ENCODE measurements at regions not wholly inside any gene's neighbourhood (a gene's known extent, or its start where the extent isn't known, plus 50 kb on each side); places are given as distances from the start of the nearest gene placed in this dataset.
A peak's percentile ranks its signal among the peaks of the same experiment; 100 is the strongest.
"Not testable (repeated sequence)": the region's sequence is repeated elsewhere in the genome, so short reads cannot be mapped to it uniquely, and the experiment has no call there.

DNA sequence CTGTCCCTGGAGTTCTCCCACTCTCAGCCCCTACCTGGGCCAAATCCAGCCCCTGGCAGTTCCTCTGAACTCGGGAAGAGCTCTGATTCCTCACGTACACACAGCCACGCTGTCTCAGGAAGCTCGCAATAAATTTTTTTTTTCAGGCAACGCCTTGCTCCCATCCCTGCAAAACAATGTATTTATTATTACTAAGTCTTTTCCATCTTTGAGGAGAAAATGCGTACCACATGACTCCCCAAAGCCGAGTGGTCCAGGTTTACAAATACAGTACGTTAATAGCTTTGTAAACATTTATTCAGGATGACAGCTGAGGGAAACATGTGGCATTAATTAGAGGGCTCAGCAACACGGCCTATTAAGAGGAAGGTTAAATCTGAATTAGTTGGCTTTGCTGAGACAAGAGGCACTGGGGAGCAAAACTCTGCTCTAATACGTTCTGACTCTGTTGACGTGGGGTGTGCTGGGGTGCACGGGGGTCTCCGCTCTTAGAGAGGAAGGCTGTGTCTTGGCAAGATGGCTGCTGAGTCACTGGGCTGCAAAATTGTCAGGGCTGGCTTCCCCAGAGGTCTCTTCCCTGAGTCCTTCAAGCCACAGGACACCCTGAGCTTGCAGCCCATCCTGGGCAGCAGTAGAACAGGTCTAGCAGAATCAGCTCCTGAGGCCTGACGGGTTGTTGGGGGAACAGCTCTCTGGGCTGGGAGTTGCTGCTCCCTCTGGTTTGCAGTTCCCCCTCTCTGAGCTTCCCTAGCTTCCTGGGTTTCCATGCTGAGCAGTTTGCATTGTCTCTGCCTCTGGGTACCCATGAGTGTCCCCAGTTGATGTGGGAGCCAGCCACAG is 185.2 kb upstream of the TBX3 start:
- no peak for DNase-seq (ENCODE audit: low spot score)

DNA sequence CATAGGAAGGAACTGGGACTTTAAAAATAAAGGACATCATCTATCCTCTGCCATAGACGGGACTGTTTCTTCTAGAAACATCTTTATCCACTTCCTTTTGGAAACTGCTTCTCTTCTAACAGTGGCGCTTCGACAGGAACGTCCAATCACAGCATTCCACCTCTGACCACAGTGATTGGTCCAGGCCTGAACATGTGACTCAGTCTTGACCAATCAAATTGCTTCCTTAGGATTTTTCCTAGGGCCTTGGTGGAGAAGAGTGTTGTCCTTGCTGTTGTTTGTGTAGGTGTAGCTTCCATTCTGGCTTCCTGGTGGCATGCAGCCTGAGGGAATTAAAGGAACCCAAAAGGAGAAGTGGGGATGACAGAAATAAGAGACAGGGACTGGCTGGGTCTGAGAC is 182.4 kb upstream of the TBX3 start:
- DNase-seq (ENCODE audit: low spot score), result no peak

DNA sequence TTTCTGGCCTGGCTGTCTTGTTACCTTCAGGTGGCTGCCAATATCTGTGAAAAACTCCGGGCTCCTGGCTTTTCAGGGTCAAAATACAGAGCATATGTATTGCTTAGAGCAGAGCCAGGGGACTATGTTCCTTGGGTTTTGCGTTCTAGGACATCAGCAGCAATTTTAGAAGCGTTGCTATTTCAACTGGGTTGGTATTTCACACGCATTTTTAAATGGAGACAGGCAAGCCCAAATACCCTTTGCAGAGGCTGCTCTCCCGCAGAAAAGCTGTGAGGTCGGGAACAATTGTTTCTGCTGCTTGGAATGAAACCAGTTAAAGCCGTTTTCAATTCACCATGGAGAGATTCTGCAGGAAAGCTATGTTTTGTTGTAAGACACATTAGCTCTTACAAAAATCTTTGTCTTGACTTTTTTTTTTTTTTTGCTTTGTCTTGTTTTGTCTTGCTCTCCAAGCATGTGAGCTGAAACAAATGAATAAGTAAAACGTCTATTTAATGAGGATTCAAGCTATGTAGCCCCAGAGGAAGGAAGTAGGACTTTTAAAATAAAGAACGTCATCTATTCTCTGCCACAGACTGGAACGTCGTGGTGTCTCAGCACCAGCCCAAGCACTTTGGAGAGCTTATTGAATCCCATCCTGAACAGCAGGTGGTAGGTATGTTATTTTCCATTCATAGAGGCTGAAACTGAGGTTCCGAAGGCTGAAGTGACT is 181.0 kb upstream of the TBX3 start:
- no peak for DNase-seq (ENCODE audit: low spot score)

DNA sequence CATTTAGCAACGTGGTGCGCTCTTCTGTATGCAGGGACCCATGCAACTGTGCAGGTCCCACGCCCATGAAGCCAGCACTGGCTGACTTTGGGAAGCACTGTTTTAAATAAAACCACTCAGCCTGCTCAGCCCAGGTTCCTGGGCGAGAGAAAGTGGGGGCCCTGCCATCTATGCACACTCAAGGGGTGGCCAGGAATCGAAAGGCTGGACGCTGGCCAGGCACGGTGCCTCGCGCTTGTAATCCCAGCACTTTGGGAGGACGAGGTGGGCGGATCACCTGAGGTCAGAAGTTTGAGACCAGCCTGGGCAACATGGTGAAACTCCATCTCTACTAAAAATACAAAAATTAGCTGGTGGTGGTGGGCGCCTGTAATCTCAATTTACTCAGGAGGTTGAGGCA is 179.9 kb upstream of the TBX3 start:
- DNase-seq (ENCODE audit: low spot score), result no peak

DNA sequence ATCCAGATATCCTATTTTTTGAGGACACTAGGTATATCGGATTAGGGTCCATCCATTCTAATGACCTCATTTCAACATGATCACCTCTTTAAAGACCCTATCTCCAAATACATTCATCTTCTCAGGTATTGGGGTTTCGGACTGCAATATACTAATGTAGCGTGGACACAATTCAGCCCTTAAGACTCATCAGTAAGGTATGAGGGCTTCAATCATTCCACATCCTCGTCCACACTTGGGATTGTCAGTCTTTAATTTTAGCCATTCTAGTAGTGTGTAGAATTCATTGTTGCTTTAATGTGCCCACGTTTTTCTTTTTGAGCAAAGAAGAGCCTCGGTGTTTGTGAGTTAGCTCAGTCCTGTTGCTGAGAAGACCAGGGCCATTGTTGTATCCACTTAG is 177.0 kb upstream of the TBX3 start:
- no peak for DNase-seq (ENCODE audit: low spot score)

DNA sequence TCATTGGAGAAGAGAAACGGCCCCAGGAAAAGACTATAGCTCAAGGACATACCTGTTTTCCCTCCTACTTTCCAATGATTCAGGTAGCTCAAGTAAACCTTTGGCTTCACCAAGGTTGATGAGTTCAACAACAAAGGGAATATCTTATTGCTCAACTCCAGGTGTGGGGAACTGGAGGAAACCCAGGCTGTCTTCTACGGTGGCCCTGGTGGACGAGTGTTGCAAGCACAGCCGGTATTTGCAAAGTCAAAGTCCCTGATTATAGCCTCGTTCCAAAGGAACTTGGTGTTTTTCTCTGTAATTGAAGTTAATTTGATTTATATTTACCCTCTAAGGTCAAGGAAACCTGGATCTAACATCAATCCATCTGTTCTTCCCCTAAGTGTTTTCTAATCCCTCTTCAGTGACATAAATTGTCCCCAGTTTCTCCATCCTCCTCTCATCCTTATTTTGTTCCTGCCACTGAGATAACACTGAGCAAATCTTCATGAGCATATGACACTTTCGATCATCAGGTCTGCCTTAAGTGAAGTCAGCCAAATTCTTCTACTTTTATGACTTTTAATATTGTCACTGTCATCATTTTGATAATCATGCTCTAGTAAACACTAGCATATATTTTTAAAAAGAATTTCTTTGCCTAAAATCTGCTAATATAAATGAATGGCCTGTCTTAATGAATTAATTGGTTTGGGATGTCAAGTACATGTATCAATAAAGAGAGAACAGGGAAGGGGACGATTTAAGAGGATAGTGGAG is 174.6 kb upstream of the TBX3 start:
- DNase-seq (ENCODE audit: low spot score), result no peak

DNA sequence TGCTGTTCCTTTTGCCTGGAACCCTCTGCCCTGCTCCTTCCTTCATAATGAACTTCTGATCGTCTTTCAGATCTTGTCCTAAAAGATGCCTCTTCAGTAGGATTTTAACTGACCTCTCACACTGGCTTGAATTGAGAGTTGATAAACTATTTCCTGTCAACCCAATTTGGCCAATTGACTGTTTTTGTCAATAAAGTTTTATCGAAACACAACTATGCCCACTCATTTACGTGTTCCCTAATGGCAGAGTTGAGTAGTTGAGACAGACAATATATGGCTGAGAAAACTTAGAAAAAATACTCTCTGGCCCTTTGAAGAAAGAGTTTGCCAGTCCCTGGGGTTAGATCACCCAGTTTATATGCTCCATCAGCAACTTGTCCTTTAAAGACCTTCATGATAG is 171.7 kb upstream of the TBX3 start:
- DNase-seq (ENCODE audit: low spot score), result no peak

DNA sequence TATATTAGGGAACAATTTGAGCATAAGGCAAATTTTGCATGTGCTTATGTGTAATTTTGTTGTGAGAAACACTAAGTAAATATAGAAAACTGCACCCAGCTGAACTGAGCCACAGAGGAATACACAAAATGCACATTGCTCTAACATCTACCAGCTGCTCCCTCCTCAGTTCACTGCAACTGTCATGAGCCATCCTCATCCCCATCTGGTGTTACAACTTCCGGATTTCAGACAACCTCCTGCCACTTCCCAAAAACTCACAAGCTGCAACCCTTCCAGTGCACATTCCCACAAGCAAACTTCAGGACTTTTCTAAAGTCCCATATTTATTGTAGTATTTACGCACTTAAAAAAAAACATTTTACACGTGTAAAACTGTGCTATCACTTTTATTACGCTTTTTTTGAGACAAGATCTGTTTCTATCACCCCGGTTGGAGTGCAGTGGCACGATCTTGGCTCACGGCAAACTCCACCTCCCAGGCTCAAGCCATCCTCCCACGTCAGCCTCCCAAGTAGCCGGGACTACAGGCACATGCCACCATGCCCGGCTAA is 169.1 kb upstream of the TBX3 start:
- no peak for DNase-seq (ENCODE audit: low spot score)

DNA sequence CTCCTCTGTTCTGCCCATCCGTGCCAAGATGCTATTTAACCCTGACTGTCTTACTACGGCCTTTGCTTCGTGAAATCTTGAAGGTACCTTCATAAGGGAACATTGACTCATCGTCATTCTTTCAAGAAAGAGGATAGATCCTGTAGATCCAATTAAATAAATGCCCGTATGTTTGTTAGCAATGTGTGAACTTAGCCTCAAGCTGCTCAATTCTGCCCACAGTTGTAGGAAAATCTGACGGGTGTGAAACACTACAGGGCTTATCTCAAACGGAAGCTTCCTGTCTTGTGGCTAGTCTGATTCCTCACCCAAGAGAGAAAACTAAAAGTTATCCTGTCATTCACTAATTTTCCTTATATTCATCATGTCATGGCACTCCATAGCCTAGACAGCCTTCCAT is 168.0 kb upstream of the TBX3 start:
- no peak for DNase-seq (ENCODE audit: low spot score)

DNA sequence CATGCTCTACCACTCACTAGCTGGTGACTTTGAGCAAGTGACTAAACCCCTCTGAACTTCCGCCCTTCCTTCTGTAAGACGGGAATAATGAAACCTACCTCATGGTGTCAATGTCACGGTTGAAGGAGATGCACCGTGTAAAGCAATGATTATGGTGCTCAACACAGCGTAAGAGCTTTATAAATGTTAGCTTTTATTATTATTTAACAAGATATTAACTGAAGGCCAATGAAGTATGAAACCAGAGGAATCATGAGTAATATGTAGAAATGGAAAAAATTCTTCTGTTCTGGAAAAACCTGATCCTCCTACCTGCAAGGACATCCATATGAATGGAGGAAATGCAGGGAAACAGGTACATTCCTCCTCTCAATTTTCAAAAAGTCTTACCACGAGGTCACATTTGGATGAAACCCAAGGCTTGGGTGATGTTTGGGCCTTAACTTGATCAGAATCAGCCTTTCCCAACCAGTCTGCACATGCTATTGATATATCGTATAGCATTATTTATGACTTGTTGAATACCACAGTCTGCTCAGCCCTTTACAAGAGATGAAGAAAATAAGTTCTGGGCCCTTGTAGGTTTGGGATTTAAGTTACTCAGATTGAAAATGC is 166.8 kb upstream of the TBX3 start:
- peak; percentile 51 for DNase-seq (ENCODE audit: low spot score)

DNA sequence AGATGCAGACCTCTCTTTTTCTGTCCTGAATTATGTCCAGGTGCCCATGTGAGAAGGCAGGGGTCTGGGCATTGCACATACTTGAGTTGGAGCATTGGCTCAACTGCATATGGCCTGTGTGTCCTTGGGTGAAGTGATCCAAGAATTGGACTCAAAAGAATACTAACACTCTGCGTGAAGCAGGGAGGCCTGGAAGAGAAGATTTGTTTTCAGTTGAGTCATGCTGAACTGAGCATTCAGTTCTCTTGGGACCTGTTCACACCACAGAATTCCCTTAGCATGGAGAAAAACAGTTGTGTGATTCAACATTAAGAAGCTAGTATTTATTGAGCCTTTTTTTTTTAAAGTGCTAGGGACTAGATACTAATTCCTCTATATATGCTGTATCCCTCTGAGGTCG is 164.7 kb upstream of the TBX3 start:
- no peak for DNase-seq (ENCODE audit: low spot score)

DNA sequence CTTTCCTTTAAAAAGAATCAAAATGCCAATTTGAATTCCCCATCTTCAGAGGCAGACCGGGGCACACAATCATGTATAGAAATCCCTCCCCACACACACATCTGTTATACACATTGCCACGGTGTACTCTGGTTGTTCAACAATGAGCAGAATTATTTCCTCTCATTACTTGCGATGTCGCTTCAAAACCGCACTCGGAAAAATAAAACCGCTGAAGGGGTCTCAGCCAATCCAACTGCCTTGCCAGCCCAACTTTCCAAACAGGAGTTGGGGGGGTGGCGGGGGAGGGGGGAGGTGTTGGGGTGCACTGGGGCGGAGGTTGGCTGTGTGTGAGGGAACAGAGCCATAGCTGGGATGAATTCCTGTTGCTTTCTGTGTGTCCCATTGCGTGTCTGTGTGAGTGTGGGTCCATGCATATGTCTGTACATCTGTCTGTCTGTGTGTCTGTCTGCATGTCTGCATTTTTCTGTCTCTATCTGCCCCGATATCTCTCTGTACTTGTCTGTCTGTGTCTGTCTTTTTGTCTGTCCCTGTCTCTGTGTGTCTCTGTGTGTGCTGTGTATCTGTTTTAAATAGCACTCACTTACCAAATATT is 163.6 kb upstream of the TBX3 start:
- DNase-seq (ENCODE audit: low spot score), result no peak

DNA sequence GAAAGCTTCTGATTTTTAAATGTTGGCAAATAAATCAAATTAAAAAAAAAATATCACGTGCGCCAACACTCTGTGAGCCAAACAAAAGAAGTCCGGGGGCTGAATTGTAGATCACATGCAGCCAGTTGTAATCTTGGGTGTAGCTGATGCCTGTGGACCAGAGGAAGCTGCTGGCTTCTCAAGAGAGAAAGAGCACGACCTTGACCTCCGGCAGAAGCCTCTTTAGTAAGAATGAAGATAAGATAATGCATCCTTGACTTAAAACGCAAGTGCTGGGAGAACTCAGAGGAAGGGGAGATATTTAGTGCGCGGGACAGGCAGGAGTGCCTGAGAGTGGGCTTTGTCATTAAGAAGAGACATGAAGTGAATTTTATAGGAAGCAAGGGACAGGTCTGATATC is 162.8 kb upstream of the TBX3 start:
- no peak for DNase-seq (ENCODE audit: low spot score)

DNA sequence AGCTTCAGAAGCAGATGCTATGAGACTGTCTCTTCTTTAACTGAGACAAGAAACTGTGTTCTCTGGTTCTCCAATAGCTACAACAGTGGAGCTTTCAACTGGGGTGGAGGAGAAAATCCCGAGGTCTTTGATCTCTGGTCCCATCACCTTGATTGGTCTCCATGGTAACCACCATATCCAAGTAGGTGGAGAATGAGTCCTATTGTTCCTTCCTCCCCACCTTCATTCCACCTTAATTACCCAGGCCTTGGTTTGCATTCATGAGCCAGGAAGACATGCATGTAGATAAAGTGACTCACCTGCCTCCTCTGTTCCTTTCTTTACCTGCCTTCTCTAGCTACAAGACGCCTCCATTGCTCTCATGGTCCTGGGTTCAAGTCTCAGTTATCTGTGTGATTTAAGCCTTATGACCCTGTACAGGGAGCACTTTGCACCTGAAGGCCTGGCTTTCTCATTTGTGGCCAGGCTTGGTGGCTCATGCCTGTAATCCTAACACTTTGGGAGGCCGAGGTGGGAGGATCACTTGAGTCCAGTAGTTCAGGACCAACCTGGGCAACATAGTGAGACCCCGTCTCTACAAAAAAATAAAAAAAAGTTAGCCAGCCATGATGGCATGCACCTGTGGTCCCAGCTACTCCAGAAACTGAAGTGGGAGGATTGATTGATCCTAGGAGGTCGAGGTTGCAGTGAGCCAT is 157.7 kb upstream of the TBX3 start:
- no peak for DNase-seq (ENCODE audit: low spot score)

DNA sequence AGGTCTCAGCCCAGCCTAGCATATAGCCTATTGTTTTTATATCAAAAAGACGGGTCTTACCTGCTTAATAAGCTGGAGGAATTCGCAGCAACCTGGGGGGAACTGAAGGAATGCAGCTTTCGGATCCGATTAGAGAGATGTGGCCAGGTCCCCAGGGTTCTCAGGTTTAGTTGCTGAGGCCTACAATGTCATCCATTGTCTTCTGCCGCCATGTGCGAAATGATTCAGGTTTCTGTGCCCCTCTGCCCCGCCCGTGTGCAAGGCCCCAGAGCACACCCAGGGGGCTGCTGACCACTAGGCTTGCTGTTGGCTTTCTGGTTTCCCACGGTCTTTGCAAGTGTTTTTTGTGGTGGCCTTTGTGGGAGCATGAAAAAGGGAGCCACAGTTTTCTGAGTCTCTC is 154.5 kb upstream of the TBX3 start:
- no peak for DNase-seq (ENCODE audit: low spot score)

DNA sequence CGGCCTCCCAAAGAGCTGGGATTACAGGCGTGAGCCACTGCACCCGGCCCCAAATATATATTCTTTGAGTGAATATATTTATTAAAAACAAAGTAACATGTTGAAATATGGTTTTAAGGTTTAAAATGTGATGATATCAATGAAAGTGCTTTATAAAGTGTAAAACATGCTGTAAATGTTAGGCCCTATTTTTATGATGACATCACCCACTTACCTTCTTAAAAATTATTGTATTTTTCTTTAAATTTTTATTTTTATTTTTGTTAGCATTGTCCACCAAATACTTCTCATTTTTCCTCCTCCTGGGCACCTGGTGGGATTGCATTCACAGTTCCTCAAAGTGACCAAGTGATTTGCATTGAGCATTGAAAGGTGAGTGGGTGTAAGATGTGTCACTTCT is 152.6 kb upstream of the TBX3 start:
- DNase-seq (ENCODE audit: low spot score), result no peak

DNA sequence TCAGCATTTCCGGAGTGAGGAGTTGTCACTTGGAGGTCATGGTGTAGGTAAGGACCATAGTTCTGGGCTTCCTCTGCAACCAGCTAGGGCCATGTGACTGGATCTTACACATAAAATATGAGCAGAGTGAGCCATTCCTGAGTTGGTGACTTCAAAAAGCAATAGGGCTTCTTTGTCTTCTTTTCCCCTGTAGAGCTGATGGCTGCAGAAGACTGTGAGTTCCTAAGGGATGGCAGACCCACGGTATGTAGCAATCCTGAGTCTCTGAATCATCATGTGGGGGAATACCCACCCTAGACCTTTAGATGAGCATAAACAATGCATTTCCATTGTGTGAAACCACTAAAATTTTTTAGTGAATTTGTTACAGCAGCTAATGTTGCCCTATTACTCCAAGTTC is 151.1 kb upstream of the TBX3 start:
- DNase-seq (ENCODE audit: low spot score), result no peak

DNA sequence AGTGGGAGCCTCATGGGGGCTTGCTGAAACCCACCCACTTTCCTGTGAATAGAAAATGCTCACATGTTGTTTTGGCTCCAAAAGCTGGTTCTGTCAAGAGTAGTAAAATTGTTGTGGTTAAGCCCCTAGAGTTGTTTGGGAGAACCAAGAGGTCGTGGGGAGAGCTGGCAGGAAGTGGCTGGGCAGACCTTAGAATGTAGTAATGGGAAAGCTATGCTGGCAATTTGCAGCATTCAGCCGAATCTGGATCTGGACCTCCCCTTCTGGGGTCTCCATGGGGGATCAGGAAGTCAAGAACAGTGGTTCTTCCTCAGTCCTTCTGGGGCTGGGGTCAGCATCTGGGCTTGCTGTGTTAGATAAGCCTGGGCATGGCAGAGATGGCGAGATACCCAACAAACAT is 150.6 kb upstream of the TBX3 start:
- no peak for DNase-seq (ENCODE audit: low spot score)

DNA sequence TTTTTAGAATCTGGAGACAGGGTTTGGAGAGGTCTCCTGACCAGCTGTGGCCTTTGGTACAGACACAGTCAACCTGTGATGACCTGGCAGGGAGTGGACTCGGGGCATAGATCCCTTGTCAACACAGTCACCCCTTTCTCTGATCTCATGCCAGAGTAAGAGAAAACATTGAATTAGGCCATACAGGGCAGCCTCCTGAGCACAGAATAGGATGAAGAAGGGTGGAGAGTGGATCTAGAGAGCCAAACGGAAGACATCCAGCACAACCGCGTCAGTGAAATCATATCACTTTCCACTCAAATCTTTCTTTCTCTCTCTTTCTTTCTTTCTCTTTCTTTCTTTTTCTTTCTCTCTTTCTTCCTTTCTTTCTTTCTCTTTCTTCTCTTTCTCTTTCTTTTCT is 145.9 kb upstream of the TBX3 start:
- DNase-seq (ENCODE audit: low spot score), result no peak

DNA sequence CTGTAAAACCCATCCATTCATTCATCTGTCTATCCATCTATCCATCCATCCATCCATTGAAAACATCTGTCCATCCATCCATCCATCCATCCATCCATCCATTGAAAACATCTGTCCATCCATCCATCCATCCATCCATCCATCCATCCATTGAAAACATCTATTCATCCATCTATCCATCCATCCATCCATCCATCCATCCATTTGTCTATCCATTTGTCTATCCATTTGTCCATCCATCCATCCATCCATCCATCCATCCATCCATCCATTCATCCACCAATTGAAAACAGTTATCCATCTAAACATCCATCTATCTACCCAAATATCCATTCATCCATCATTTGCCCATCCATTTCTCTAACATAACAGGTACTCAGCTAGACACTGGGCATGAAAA is 145.3 kb upstream of the TBX3 start:
- not testable (repeated sequence) for DNase-seq (ENCODE audit: low spot score)

DNA sequence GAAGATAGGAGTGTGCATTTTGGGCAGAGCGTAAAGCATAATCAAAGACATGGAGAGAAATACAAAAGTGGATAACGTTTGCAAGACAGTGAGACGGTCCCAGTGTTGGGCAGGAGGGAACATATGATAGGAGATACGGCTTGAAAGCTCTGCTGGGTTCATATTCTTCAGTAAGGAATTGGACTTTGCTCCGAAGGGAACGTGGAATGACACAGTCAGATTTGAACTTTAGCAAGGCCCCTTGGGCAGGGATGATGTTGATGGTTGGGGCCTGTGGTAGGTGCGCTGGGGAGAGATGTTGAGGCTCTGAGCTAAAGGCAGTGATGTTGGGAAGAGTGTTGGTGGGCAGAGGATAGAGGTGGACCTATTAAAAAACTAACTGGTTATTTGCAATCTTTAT is 143.5 kb upstream of the TBX3 start:
- DNase-seq (ENCODE audit: low spot score), result no peak
